ENCODE measurements at regions not wholly inside any gene's neighbourhood (a gene's known extent, or its start where the extent isn't known, plus 50 kb on each side); places are given as distances from the start of the nearest gene placed in this dataset.

DNA sequence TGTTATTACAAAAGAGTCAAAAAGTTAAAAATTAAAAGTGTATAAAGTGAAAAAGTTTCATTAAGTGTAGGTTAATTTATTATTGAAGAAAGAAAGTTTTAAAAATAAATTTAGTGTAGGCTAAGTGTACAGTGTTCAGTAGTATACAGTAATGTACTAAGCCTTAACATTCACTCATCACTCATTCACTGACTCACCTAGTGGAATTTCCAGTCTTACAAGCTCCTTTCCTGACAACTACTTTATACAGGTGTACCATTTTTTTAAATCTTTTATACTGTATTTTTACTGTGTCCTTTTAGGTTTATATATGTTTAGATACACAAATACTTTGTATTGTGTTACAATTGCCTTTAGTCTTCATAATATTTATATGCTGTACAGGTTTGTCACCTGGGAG lies 530.2 kb upstream of the FAM174A start:
- peak overlapping the region; percentile 65 for H3K27ac Mint-ChIP-seq (ENCODE audit: unreplicated experiment)
- TF ChIP-seq, protein P1, sequence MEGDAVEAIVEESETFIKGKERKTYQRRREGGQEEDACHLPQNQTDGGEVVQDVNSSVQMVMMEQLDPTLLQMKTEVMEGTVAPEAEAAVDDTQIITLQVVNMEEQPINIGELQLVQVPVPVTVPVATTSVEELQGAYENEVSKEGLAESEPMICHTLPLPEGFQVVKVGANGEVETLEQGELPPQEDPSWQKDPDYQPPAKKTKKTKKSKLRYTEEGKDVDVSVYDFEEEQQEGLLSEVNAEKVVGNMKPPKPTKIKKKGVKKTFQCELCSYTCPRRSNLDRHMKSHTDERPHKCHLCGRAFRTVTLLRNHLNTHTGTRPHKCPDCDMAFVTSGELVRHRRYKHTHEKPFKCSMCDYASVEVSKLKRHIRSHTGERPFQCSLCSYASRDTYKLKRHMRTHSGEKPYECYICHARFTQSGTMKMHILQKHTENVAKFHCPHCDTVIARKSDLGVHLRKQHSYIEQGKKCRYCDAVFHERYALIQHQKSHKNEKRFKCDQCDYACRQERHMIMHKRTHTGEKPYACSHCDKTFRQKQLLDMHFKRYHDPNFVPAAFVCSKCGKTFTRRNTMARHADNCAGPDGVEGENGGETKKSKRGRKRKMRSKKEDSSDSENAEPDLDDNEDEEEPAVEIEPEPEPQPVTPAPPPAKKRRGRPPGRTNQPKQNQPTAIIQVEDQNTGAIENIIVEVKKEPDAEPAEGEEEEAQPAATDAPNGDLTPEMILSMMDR (IDR thresholded peaks at IDR 0.05; ENCODE audit: unreplicated experiment) = no peak
- no peaks in the 10 kb centered on the region for H3K27me3 Mint-ChIP-seq (ENCODE audit: unreplicated experiment)
- H3K4me1 Mint-ChIP-seq (ENCODE audit: low read depth, unreplicated experiment) = peaks cover 9% of the 10 kb centered on the region
- BruUV-seq (replicated peaks) = no TSS peak
- CTCF ChIA-PET = no interaction called here
- DNase-seq = peak; percentile 42
- H3K4me3 Mint-ChIP-seq (ENCODE audit: low read depth, unreplicated experiment) = no peak overlapping the region
- intact Hi-C loops (cut with micrococcal nuclease; ENCODE audit: unreplicated experiment) = no loop called here
- H3K36me3 Mint-ChIP-seq (ENCODE audit: insufficient read depth, unreplicated experiment) = no peaks in the 10 kb centered on the region
- H3K9me3 Mint-ChIP-seq (ENCODE audit: low read depth, unreplicated experiment) = peaks cover 7% of the 10 kb centered on the region

DNA sequence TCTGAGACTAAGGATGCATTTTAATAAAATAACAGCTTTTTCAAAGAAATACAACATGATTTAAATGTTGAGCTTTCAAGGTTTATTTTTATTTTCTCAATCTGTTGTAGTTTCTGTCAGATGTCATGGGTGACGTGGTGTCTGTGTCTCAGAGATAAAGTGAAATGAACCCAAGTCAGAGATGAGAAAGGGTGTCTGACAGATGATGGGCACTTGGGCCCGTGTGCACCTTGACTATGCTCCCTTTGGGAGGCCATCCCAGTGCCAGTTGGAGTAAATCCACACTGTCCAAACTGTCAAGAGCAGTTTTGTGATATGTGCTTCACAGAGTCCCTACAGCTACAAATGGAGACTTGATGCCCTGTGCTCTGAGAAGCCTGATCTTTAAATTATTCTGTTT lies 536.9 kb upstream of the FAM174A start:
- intact Hi-C loops (cut with micrococcal nuclease; ENCODE audit: unreplicated experiment) = no loop called here
- Mint-ChIP-seq H3K4me1 (ENCODE audit: low read depth, unreplicated experiment) (no peaks in the 10 kb centered on the region), H3K27ac (ENCODE audit: unreplicated experiment) (no peak overlapping the region), H3K4me3 (ENCODE audit: low read depth, unreplicated experiment) (no peak overlapping the region), H3K27me3 (ENCODE audit: unreplicated experiment) (no peaks in the 10 kb centered on the region), H3K36me3 (ENCODE audit: insufficient read depth, unreplicated experiment) (no peaks in the 10 kb centered on the region), H3K9me3 (ENCODE audit: low read depth, unreplicated experiment) (peaks cover 4% of the 10 kb centered on the region)
- BruUV-seq (replicated peaks) = no TSS peak
- TF ChIP-seq, protein P1 (IDR thresholded peaks at IDR 0.05; ENCODE audit: unreplicated experiment) = no peak
- CTCF ChIA-PET = no interaction called here
- DNase-seq = no peak

DNA sequence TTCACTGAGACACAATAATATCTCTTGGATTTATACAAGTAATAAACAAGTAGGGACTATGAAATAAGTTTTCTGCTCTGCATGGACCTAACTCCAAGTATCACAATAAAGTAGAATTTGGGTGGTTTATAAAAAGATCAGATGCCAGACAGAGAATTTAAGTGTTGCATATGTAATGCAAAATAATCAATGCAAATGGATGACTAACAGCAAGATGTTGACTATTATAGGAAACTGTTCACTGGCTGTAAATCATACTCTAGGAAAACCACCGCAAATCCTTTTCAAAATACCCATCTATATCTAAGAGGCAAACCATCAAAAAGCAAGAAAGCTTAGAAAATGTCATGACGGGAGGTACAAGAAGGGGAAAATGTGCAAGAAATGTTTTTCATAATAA lies 539.8 kb upstream of the FAM174A start:
- DNase-seq = no peak
- Mint-ChIP-seq H3K9me3 (ENCODE audit: low read depth, unreplicated experiment) (no peaks in the 10 kb centered on the region), H3K36me3 (ENCODE audit: insufficient read depth, unreplicated experiment) (no peaks in the 10 kb centered on the region), H3K4me1 (ENCODE audit: low read depth, unreplicated experiment) (peaks cover 4% of the 10 kb centered on the region), H3K4me3 (ENCODE audit: low read depth, unreplicated experiment) (no peak overlapping the region), H3K27me3 (ENCODE audit: unreplicated experiment) (no peaks in the 10 kb centered on the region), H3K27ac (ENCODE audit: unreplicated experiment) (no peak overlapping the region)
- intact Hi-C loops (cut with micrococcal nuclease; ENCODE audit: unreplicated experiment) = no loop called here
- TF ChIP-seq, protein P1 (IDR thresholded peaks at IDR 0.05; ENCODE audit: unreplicated experiment) = no peak
- BruUV-seq (replicated peaks) = no TSS peak
- CTCF ChIA-PET = no interaction called here

DNA sequence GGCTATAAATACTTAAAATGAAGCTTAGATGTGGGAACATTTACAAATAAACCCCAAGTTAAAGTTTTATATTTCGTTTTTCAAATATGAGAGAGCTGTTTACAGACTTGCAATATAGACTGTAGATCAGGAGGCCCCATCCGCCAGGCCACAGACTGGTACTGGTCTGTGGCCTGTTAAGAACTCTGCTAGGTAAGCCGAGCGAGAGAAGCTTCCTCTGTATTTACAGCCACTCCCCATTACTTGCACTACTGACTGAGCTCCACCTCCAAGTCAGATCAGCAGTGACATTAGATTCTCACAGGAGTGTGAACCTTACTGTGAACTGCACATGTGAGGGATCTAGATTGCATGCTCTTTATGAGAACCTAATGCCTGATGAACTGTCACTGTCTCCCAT lies 561.4 kb upstream of the FAM174A start:
- TF ChIP-seq, protein P1 (IDR thresholded peaks at IDR 0.05; ENCODE audit: unreplicated experiment) = no peak
- CTCF ChIA-PET = interaction anchor here (0.6 to 0.9 kb wide), 2 partner anchors 10 to 35 kb away, joined by 3 to 4 read pairs; no protein-coding TSS in a partner anchor
- no peak overlapping the region for H3K4me3 Mint-ChIP-seq (ENCODE audit: low read depth, unreplicated experiment)
- BruUV-seq (replicated peaks) = no TSS peak
- no peaks in the 10 kb centered on the region for H3K9me3 Mint-ChIP-seq (ENCODE audit: low read depth, unreplicated experiment)
- H3K36me3 Mint-ChIP-seq (ENCODE audit: insufficient read depth, unreplicated experiment) = no peaks in the 10 kb centered on the region
- no peak overlapping the region for H3K27ac Mint-ChIP-seq (ENCODE audit: unreplicated experiment)
- H3K27me3 Mint-ChIP-seq (ENCODE audit: unreplicated experiment) = no peaks in the 10 kb centered on the region
- H3K4me1 Mint-ChIP-seq (ENCODE audit: low read depth, unreplicated experiment) = no peaks in the 10 kb centered on the region
- no peak for DNase-seq
- intact Hi-C loops (cut with micrococcal nuclease; ENCODE audit: unreplicated experiment) = no loop called here
